ENCODE measurements at regions not wholly inside any gene's neighbourhood (a gene's known extent, or its start where the extent isn't known, plus 50 kb on each side); places are given as distances from the start of the nearest gene placed in this dataset. TPM values are rescaled to one million over a fixed set of nuclear protein-coding genes. Genes with fewer than 3 reads are reported as not detected.

Small RNA genes in the stretch of these regions (small RNA-seq; reads per million reads assigned to genes)
- gene AC091946.2 (ENCODE audit: low replicate concordance) (not detected), gene AC140172.1 (ENCODE audit: low replicate concordance) (not detected)

Measured in skin of body (tissue), 1 donor.